ENCODE measurements at regions not wholly inside any gene's neighbourhood (a gene's known extent, or its start where the extent isn't known, plus 50 kb on each side); places are given as distances from the start of the nearest gene placed in this dataset.

DNA sequence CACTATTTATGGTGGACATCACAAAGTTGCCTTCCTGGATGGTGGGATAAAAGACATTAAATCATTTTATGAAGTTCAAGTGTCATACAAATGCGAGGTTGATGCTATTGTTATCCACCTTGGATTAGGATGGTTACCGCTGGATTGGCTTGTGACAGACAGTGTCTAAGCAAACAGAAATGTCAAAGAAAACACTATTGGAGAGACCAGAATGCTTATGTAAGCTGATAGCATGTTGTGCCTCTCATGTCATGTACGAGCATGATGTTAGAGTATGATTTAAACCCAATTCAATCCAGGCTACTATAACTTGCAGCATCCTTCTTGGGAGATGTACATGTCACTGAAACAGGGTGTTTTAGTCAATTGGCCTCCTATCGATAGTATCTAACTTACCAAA lies 178.8 kb upstream of the C9orf72 start:
- DNase-seq: no peak

DNA sequence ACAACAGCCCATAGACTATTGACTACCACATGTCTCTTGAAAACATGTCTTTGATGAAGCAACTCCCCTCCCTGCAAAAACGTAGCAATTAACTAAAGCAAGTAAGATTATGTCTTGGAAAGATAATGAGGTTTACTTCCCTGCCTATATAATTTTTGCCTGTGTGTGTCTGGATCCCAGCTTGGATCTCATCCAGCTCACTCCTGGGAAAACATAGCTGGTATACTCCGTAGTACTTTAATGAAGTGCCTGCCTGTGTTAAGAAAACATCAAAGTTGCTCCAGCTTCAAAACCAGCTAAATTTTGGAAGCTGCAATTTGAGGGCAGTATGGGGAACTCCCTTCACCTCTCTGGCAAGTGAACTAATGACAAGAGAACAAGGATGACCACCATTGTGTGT lies 182.6 kb upstream of the C9orf72 start:
- DNase-seq: no peak

DNA sequence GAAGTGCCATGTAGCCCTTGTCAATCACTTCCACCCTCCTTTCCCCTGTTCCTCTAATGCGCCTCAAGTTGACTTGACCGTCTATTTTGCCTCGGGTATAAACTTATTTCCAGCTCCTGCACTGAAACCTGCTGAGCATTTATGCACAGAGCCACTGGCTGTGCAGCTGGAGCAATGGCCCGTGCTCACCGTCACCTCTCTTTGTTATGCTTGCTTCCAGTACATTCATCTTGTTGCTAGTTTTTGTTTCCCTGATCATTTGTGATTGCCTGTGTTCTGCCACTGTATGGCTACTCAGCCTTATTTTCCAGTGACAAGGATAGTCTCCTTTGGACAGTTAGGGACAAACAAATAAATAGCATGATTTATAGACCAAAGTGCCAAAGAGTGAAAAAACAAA lies 183.1 kb upstream of the C9orf72 start:
- DNase-seq: no peak

DNA sequence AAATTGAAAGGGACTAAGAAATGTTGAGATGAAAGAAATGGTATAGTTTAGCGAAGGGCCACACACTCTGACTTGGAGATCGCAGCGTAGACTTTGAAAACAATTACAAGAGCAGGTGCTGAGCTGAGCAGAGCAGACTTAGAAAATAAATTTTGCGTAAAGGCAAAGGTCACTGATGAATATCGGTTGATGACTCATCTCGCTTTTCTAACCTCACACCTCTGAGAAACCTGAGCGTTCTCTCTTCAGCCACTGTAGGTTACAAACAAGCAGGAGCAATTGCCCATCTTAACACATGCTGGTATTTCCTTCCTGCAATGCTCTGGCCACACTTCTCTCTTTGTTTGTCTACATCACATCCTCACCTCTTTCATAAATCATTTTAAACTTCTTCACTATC lies 190.6 kb upstream of the C9orf72 start:
- no peak for DNase-seq

DNA sequence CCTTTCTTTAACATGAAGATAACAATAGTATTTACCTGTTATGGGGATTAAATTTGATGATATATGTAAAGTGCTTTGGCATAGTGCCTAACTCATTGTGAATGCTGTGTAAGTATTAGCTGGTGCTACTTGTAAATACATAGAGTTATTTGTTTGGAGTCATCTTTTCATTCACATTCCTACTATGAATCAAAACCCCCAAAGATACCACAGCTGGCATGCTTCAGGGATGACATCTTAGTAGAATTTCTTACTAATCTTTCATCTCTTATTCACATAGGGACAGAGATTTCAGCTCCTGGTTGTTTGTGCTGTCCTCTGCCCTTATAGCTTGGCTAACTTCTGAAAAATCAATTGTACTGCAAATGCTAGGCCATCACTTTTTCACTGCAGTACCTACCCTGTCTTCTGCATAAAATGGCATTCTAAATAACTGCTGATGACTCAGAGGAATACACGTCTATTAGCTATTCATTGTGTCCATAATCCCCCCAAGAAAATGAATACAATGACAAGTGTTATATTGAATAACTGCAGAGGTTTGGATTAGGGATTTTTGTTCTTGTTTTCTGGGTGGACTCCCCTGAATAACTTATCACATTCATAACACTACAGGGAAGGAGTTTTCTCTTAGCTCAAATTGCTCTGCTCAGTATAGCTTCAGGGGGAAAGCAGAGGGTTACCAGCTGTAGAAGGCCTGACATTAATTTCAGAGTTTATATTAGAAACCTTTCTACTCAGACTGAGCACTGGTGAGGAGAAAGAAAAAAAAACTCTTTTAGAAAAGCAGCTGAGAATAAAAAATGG lies 192.2 kb upstream of the C9orf72 start:
- no peak for DNase-seq

DNA sequence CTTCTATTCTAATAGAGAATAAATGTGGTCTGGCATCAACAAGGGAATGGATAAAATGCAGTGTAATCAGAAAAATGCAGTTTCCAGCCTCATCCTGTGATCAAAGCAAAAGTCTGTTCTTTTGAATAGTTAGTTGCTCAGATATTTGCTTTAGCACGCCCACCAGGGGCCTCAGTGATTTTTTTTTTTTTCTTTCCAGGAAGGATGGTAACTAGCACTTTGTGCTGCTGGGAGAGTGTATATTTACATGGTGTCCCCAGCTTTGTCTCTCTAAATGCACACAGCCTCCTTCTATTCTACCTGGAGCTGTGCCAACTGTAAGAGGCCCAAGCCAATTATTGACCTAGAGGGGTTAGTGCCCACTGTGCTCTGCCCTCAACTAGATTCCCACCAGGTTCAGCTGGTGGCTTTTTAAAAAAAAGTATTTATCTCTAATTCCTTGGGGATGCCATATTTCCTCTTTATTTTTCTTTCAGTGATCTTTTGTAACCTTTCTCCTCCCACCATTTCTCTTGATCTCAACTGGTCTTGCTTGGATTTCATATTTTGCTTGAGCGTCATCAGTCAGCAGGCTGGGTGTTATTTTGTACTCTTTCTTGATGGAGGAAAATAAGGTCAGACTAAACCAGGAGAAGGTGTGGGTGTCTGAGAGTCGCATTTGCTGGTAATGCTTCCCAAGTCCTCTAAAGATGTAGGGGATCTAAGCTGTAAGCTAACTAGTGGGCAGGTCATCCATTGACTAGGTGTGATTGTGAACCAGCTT lies 193.0 kb upstream of the C9orf72 start:
- DNase-seq: no peak

DNA sequence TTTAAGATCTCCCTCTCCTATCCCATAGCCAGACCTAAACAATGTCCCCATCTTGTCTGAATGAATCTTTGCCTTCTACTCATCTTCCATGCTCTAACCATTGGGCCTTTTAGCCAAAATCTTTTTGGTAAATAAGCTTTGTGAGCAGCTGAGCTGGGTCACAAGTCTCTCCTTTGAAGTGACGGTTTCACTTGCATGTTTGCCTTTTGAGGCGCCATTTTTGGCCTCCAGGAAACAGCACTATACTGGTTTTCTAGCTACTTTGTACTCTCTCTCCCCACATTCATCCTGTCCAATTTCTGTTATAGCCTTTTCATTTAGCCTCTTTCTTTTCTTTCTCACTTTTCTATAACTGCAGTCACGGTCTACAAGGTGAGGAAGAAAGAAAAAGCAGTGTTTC lies 195.5 kb upstream of the C9orf72 start:
- no peak for DNase-seq

DNA sequence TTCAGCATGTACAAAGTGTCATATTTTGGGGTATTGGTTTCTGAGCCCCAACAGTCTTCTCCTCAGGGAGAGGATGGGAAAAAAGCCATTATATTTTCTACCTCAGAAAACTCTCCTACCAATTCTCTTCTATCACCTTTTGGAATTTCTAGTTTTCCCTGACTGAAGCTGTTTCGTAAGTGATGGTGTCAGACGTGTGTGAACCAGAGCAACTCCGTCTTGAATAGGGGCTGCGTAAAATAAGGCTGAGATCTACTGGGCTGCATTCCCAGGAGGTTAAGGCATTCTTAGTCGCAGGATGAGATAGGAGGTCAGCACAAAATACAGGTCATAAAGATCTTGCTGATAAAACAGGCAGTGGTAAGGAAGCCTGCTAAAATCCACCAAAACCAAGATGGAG lies 197.3 kb upstream of the C9orf72 start:
- DNase-seq: no peak

DNA sequence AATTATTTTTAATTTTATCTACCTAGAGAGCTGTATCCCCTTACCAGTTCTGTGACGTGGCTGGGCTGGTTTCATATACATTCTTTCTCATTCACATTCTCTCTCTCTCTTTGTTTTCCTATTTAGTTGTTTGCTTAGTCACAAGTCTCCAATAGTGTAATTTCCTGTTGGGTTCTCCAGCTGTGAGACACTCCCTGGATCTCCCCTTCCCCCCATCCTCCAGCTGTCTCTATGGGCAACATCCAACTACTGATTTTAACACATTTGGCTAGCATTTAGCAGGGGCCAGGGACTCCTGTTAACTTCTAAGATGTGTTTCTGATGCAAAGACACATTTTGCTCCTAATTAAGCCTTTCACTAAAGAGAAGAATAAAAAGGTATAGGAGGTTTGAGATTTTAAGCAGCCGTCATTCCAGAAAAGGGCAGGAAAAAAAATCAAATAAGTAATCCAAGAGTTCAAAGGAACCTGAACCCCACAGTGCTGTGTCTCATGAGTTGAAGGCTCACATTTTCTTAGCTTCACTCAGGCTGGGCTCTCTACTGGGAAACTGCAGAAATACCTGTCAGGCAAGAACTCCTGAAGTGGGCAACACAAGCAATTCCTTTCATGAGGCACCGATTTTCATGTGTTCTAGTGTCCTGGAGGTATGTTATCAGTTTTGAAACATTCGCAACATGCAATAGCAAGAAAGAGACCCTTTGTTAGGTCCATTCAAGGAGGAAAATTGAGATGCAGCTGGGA lies 198.7 kb upstream of the C9orf72 start:
- no peak for DNase-seq

DNA sequence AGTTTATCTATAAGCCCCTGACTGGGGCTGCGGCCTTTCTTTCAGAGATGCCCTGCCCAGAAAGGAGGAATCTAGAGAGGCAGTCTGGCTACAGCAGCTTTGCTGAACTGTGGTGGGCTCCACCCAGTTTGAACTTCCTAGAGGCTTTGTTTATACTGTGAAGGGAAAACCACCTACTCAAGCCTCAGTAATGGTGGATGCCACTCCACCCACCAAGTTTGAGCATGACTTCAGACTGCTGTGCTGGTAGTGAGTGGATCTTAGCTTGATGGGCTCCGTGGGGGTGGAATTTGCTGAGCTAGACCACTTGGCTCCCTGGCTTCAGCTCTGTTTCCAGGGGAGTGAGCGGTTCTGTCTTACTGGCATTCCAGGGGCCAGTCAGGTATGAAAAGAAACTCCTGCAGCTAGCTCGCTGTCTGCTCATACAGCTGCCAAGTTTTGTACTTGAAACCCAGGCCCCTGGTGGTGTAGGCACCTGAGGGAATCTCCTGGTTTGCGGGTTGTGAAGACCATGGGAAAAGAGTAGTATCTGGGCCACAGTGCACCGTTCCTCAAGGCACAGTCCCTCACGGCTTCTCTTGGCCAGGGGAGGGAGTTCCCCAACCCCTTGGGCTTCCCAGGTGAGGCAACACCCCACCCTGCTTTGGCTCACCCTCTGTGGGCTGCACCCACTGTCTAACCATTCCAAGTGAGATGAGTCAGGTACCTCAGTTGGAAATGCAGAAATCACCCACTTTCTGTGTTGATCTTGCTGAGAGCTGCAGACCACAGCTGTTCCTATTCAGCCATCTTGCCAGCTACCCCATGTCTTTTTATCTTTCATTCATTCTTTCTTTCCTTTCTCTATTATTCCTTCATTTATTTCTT lies 211.8 kb upstream of the C9orf72 start:
- no peak for DNase-seq

DNA sequence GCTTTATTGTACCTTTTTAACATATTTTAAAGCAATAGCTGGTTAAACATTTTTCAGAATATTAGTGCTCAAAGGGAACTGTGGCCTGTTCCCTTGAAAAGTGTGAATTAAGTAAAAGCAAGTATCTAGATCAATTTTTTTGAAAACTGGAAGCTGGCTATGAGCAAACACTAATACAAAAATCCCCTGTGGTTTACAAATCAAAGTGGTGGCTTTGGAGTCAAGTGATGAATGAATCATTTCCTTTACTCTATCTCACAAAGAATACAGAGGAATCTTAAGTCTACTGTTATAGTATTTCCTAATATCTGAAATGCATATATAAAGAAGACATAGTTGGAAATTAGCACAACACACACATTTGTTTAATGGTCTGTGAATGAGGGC lies 212.4 kb upstream of the C9orf72 start:
- DNase-seq: no peak

DNA sequence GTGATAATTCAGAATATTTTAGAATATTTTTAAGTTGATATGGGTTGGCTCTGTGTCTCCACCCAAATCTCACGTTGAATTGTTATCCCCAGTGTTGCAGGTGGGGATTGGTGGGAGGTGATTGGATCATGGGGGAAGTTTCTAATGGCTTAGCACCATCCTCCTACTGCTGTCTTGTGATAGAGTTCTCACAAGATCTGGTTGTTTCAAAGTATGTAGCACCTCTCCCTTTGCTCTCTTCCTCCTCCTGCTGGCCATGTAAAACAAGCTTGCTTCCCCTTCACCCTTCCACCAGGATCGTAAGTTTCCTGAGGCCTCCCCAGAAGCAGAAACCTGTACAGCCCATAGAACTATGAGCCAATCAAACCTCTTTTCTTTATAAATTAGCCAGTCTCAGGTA lies 214.6 kb upstream of the C9orf72 start:
- DNase-seq: no peak

DNA sequence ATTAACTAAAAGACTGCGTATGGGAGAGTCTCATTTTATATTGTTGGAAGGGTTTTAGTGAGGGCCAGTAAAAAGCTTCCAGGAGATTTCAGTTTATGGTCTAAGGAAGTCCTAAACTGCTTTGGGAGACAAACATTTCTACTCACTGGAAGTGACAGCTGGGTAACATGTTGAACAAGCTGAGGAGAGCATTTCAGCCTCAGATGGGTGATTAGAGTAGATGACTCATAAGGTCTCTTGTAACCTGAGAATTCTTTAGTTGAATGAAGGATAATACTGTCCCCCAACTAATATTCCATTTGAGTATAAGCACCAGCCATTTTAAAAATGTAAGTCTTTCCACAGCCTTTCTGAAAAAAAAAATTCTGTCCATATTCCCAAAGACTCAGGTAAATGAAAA lies 218.0 kb upstream of the C9orf72 start:
- no peak for DNase-seq

DNA sequence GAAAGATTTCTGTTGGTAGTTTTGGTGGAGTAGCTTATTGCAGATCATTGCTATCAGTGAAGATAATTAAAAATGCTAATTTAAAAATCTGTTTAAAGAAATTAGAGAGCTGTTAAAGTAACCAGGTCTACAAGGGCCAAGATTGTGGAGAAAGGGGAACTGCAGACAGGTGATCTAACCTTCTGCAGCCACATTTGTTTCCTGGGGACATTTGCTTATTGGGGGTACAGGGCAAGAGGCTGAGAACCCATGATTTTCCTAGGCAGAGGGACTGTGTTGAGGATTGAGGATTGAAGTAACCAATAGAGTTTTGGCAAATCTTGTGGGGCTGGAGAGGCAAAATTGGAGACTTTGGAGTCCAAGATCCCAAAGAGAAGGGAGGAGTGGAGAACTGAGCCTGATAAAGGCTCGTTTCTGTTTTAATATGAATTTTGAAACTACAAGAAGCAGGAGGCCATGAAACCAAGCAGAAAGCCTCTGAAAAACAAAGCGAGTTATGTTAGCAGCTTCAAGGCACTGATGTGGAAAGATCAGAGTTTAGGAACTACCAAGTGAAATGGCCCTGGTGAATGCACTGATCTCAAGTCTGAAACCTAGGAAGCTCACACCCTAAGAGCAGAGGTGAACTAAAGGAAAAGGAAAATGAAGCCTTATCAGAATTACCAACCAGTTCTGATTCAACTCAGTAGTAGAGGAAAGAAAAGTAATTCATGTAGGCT lies 219.8 kb upstream of the C9orf72 start:
- DNase-seq: no peak

DNA sequence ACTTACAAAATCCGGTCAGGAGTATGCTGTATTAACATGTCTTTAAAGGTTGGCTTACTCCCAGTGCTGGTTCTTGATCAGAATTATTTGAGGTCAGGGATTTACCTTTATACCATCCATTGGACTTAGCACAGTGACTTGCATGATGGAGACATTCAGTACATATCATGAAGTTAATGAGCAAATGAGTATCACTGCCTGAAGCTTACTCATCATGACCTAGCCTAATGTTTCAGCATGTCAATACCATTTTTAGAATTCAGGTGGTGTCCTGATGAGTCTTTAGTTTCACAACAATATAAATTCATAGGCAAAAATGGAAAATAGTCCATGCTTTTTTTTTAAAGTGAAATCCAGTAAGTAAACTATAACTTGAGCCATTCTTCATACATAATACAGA lies 226.0 kb upstream of the C9orf72 start:
- no peak for DNase-seq

DNA sequence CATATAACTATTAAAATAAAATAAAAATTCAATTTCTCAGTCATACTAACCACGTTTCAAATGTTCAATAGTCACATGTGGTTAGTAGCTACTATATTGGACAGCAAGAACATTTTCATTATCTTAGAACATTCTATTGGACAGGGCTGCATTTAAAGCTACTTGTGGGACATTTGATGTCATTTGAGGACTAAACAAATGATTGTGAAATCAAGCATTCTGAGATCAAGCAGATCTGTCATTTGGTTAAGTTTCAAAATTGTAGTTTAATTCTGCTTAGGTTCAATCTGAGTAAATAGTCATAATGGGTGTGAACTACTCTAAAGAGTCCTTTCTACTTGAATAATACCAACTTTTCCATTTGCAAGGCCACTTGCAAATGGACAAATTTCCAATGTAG lies 226.9 kb upstream of the C9orf72 start:
- DNase-seq: no peak

DNA sequence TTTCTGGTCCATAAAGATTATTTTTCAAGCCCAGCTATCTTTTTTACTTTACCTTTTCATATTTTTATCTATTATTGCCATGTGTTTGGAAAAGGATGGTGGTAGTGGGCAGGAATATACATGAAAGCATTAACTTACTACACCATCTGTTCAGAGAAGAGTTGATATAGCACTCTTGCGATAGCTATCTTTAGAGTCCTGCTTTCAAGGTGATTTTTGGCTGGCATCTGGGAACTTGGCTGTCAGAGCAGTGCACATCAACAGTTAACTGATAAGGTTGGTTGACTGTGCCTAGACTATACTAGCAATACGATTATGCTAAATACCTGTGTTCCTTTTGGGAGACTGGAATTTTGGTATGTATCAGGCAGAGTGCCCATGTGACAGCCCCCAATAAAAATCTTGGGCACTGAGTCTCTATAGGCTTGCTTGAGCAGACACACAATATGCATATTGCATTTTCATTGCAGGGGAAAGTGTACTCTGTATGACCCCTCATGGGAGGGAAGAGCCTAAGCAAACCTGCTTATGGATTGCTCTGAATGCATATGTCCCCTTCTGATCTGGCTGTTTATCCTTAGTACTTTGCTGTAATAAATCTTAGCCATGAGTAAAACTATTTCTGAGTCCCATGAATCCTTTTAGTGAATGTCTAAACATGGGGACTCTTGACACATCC lies 227.6 kb upstream of the C9orf72 start:
- no peak for DNase-seq

DNA sequence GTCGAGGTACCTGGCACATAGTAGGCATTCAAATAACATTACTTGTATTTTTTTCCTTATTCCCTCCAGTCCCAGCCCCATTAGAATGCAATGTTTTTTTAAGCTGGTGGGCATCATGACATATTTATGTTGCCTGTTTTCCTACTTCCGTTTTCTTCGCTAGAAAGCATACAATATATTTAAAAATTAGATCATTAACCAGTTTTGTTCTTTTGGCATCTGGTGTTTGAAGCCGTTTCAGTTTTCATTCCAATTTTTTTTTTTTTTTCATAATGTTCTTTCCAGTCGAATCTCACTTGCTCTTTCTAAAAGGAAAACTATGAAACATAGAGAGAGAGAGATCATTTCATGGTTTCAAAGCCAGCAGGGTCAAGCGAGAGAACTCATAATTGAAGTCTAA lies 228.3 kb upstream of the C9orf72 start:
- no peak for DNase-seq

DNA sequence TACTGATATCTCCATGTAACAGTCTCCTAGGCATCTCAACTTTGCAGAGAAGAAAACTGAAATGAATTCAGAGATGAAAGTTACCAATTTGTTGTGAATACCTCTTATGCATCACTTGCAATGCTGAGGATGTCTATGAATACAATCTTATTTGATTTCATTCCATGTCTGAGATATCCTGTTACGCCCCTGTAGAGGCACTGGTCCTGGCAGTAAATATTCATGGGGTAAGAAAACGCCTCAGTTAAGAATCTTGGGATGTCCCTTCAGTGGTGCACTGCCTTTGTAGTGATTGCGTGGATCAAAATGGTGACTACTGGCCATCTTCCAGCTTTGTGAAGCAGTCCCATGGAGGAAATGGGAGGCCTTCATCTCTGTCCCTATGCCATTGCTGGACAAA lies 229.1 kb upstream of the C9orf72 start:
- DNase-seq: no peak

DNA sequence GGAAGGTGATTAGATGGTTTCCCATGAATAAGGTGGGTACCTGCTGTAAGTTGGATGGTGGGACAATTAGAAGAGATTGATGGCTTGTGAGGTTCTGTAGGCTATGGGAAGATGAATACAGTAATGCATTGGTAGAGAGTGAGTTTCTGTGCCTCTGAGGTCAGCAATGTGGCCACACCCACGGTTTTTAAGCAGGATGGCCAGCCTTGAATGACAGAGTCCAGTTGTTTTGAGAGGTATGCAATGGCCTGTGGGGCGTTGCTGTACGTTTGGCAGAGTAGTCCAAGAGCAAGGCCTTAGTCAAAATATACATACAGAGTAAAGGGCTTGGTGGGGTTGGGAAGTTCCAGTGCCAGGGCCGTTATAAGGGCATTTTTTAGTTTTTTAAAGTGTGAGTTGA lies 235.6 kb upstream of the C9orf72 start:
- no peak for DNase-seq

DNA sequence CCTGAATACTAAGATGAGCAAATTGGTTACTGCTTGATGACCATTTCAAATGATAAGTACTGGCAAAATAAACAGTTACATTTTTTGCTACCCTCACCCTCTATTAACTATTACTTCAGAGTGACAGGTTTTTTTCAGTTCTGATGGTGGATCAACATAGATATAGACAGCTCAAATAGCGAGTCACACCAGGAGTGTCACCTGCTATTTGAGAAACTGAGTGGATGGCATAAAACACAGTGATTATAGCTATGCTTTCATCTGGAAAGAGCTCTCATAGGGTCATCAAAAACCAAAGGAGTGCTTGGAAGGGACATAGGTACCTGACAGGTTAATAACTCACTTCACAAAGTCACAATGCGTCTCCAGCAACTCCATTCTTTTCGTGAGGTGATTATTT lies 244.5 kb upstream of the C9orf72 start:
- no peak for DNase-seq

DNA sequence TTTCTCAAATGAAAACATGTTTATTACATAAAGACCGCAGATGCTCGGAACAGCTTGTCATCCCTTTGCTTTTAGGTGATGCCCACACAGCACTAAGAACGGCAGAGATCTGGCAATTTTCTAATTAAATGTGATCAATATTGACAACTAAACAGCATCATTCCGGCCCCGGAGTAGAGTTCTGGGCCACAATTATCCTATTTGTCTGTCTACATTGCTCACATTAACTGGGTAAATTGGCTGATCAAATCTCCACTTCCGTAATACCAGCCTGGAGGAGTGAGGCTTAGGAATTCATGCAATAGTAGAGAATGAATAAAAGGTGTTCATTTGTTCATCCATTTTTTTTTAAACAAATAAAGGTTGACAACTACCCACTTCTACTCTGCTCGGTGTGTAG lies 245.1 kb upstream of the C9orf72 start:
- no peak for DNase-seq
